IPS-18a (cell line): ENCODE measurements at regions not wholly inside any gene's neighbourhood (a gene's known extent, or its start where the extent isn't known, plus 50 kb on each side); places are given as distances from the start of the nearest gene placed in this dataset.

Source experiments
- H3K27ac ChIP-seq: one replicate; pipeline ENCODE4 v1.5.1; 2013; ENCODE audit warnings: low read length
- H3K27me3 ChIP-seq: one replicate; pipeline ENCODE4 v1.6.1; 2013; ENCODE audit warnings: mild to moderate bottlenecking, low read length; ENCODE audit not compliant: control insufficient read depth, insufficient read depth
- H3K36me3 ChIP-seq: one replicate; pipeline ENCODE4 v1.6.1; 2013; ENCODE audit warnings: low read depth, low read length; ENCODE audit not compliant: control insufficient read depth
- H3K4me1 ChIP-seq: one replicate; pipeline ENCODE4 v1.6.1; 2013; ENCODE audit warnings: low read depth, low read length; ENCODE audit not compliant: control insufficient read depth
- H3K4me3 ChIP-seq: one replicate; pipeline ENCODE4 v1.5.1; 2013; ENCODE audit warnings: low read length
- H3K9ac ChIP-seq: one replicate; pipeline ENCODE4 v1.6.1; 2013; ENCODE audit warnings: mild to moderate bottlenecking, low read length, moderate library complexity
- H3K9me3 ChIP-seq: one replicate; pipeline ENCODE4 v1.6.1; 2013; ENCODE audit warnings: low read depth, low read length; ENCODE audit not compliant: control insufficient read depth

DNA sequence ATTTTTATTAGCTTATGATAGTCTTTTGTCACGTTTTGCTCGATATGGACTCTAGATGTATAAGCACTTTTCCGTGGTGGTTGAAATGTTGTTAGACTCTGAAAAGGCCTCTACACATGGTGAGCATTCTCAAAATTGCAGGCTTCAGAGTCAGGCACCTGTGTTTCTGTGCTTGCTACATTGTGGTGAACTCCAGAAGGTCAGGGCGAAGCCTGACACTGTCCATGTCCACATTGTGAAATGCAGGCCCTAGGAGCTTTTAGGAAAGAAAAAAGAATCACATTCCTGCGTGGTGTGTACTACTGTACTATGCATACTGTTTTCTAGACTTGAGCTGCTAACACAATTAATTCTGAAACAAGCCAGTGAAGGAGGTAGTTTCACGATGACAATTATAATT is 86.3 kb downstream of the HS3ST1 start:
- no peaks in the 10 kb centered on the region for H3K27me3 ChIP-seq
- H3K9me3 ChIP-seq = no peaks in the 10 kb centered on the region
- H3K27ac ChIP-seq = no peak overlapping the region
- no peaks in the 10 kb centered on the region for H3K36me3 ChIP-seq
- no peak overlapping the region for H3K9ac ChIP-seq
- no peak overlapping the region for H3K4me3 ChIP-seq
- H3K4me1 ChIP-seq = no peaks in the 10 kb centered on the region

GRCh38 chr4:11341337-11342043 is 87.2 kb downstream of the HS3ST1 start:
- no peaks in the 10 kb centered on the region for H3K27me3 ChIP-seq
- no peaks in the 10 kb centered on the region for H3K9me3 ChIP-seq
- no peaks in the 10 kb centered on the region for H3K4me1 ChIP-seq
- no peak overlapping the region for H3K9ac ChIP-seq
- H3K4me3 ChIP-seq = no peak overlapping the region
- H3K27ac ChIP-seq = no peak overlapping the region
- no peaks in the 10 kb centered on the region for H3K36me3 ChIP-seq

DNA sequence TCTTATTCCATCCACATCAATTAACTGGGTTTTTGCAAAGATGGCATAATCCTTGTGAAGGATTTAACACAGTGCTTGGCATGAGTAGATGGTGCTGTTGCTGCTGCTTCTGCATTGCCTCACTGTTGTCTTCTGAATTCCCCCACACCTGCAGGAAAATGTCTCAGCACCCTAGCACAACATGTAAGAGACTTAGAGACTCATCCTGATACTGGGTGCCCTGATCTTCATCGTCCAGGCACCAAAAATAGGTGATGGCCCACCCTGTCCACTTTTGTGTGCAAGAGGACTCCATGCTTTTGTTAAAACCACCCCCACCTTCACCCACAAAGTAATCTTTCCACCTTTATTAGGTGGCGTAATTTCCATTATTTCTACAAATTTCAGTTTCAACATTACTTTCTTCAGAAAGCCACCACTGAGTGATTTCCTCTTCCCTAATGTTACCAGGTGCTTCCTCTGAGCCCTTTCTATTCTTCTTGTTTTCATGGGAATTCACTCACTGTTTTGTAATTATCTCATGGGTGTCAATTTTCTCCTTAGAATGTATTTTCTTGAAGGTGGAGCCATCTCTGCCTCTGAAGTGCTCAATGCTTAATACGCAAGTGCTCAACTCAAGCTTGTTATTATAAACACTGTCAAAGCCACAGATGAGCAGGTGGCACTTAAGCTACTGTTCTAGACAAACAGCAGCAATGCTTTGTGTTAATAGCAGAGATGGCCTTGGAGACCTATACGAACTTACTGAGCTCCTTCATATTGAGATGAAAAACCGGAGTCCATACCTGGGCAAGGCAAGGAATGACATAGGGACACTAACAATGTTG is 89.5 kb downstream of the HS3ST1 start:
- H3K36me3 ChIP-seq = no peaks in the 10 kb centered on the region
- no peaks in the 10 kb centered on the region for H3K27me3 ChIP-seq
- H3K4me3 ChIP-seq = no peak overlapping the region
- no peak overlapping the region for H3K9ac ChIP-seq
- no peaks in the 10 kb centered on the region for H3K4me1 ChIP-seq
- H3K9me3 ChIP-seq = no peaks in the 10 kb centered on the region
- no peak overlapping the region for H3K27ac ChIP-seq

GRCh38 chr4:11337287-11337686 is 91.4 kb downstream of the HS3ST1 start:
- H3K4me3 ChIP-seq = no peak overlapping the region
- H3K36me3 ChIP-seq = no peaks in the 10 kb centered on the region
- no peak overlapping the region for H3K27ac ChIP-seq
- H3K9me3 ChIP-seq = no peaks in the 10 kb centered on the region
- H3K9ac ChIP-seq = no peak overlapping the region
- no peaks in the 10 kb centered on the region for H3K4me1 ChIP-seq
- H3K27me3 ChIP-seq = no peaks in the 10 kb centered on the region

GRCh38 chr4:11336435-11336834 is 92.3 kb downstream of the HS3ST1 start:
- Histone ChIP-seq H3K4me1 (no peaks in the 10 kb centered on the region), H3K9ac (no peak overlapping the region), H3K9me3 (no peaks in the 10 kb centered on the region), H3K36me3 (no peaks in the 10 kb centered on the region), H3K27me3 (no peaks in the 10 kb centered on the region), H3K4me3 (no peak overlapping the region), H3K27ac (no peak overlapping the region)

GRCh38 chr4:11334887-11335286 is 93.8 kb downstream of the HS3ST1 start:
- H3K9me3 ChIP-seq = no peaks in the 10 kb centered on the region
- no peak overlapping the region for H3K27ac ChIP-seq
- H3K4me1 ChIP-seq = no peaks in the 10 kb centered on the region
- no peak overlapping the region for H3K4me3 ChIP-seq
- no peak overlapping the region for H3K9ac ChIP-seq
- H3K27me3 ChIP-seq = no peaks in the 10 kb centered on the region
- no peaks in the 10 kb centered on the region for H3K36me3 ChIP-seq

DNA sequence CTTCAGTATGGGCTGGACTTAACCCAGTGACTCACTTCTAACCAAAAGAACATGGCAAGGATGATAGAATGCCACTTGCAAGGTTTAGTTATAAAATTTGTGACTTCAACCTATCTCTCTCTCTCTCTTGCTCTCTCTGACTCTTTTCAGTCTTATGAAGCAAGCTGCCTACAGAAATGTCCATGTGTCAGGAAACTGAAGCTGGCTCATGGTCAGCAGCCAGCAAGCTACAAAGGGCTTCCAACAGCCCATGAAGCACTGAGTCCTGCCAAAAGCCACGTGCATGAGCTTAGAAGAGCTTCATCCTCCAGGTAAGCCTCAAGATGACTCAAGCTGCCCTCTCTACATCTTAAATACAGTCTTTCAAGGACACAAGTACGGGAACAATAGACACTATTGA is 100.3 kb downstream of the HS3ST1 start:
- H3K36me3 ChIP-seq = no peaks in the 10 kb centered on the region
- H3K4me3 ChIP-seq = no peak overlapping the region
- H3K9me3 ChIP-seq = peaks cover 10% of the 10 kb centered on the region
- no peak overlapping the region for H3K9ac ChIP-seq
- no peaks in the 10 kb centered on the region for H3K27me3 ChIP-seq
- no peak overlapping the region for H3K27ac ChIP-seq
- H3K4me1 ChIP-seq = no peaks in the 10 kb centered on the region

- Histone ChIP-seq H3K4me3 (no peak overlapping the region), H3K9me3 (peaks cover 10% of the 10 kb centered on the region), H3K4me1 (no peaks in the 10 kb centered on the region), H3K27ac (no peak overlapping the region), H3K9ac (no peak overlapping the region), H3K36me3 (no peaks in the 10 kb centered on the region), H3K27me3 (no peaks in the 10 kb centered on the region)
Measured at GRCh38 chr4:11326021-11326420, 102.7 kb downstream of the HS3ST1 start.

DNA sequence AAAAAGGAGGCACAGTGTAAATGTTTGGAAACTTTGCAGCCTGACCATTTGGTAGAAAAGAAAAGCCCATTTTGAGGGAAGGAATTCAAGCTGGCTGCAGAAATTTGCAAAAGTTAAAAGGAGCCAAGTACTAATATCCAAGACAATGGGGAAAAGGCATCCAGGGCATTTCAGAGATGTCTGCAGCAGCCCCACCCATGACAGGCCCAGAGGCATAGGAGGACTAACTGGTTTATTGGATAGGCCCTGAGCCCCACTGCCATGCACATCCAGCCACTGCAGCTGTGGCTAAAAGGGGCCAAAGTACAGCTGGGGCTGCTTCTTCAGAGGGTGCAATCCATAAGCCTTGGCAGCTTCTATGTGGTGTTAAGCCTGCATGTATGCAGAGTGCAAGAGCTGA is 104.9 kb downstream of the HS3ST1 start:
- H3K27me3 ChIP-seq = no peaks in the 10 kb centered on the region
- no peaks in the 10 kb centered on the region for H3K4me1 ChIP-seq
- H3K9me3 ChIP-seq = peaks cover 10% of the 10 kb centered on the region
- H3K9ac ChIP-seq = no peak overlapping the region
- H3K27ac ChIP-seq = no peak overlapping the region
- H3K36me3 ChIP-seq = no peaks in the 10 kb centered on the region
- no peak overlapping the region for H3K4me3 ChIP-seq

DNA sequence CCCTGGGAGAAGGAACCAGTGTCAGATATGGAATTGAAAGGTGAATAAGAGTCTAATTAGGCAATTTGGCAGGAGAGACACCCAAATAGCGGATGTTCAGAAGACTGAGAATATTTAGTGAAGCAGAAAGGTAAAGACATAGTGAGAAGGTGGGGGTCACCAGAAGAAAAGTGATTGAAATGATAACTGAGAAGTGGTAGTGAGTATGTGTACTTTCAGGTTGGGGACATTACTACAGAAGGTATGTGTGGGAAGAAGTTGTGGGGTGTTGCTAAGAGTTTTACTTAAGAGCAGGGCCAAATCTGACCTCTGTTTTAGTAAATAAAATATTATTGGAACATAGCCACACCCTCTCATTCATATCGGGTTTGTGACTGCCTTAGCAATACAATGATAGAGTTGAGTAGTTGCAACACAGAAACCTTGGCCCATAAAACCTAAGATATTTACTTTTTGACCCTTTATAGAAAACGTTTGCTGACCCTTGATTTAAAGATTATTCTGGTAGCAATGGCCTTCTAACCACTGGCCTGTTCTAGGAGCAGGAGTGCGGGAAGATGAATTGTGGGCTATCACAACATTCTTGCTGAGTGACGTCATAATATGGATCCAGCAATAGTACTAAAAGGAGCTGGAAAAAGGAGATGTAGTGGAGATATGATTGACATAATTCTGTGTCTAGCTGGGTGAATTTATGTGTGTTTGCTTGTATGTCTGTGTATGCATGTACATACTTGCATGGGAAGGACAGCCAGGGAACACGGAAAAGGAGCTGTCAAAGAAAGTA is 115.3 kb downstream of the HS3ST1 start:
- H3K4me1 ChIP-seq = no peaks in the 10 kb centered on the region
- no peak overlapping the region for H3K27ac ChIP-seq
- no peak overlapping the region for H3K4me3 ChIP-seq
- H3K27me3 ChIP-seq = no peaks in the 10 kb centered on the region
- no peaks in the 10 kb centered on the region for H3K36me3 ChIP-seq
- H3K9ac ChIP-seq = no peak overlapping the region
- H3K9me3 ChIP-seq = peaks cover 5% of the 10 kb centered on the region

DNA sequence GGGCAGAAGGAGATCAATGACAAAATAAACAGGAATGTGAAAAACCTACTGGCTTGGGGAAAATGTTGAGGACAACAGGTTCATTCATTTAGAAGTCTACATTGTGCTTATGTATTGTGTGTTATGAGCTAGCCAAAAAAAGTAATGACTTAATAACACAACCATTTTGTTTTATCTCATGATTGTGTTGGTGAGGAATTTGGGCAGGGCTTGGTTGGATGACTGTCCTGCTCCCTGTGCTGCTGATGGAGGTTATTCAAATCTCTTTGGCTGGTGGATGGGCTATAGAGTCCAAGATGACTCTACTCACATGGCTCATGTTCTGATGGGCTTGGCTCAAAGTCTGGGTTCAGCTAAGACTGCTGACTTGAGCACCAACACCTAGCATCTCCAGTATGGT is 116.3 kb downstream of the HS3ST1 start:
- no peak overlapping the region for H3K4me3 ChIP-seq
- no peak overlapping the region for H3K9ac ChIP-seq
- no peaks in the 10 kb centered on the region for H3K36me3 ChIP-seq
- no peaks in the 10 kb centered on the region for H3K4me1 ChIP-seq
- peaks cover 1% of the 10 kb centered on the region for H3K9me3 ChIP-seq
- H3K27me3 ChIP-seq = no peaks in the 10 kb centered on the region
- H3K27ac ChIP-seq = no peak overlapping the region
